Right lobe of liver (tissue), 4 donors: ENCODE measurements at regions not wholly inside any gene's neighbourhood (a gene's known extent, or its start where the extent isn't known, plus 50 kb on each side); places are given as distances from the start of the nearest gene placed in this dataset.

Experiments used
- CTCF ChIP-seq, 4 donors: fragments of 200-600 bp in 3 of 4; fragments of 450-650 bp in 1 of 4; IDR thresholded peaks; one replicate each; pipeline versions ENCODE4 v1.5.1 to v1.8.0; 2016 to 2022; ENCODE audit warnings: antibody characterized with exemption in 4 of 4, mild to moderate bottlenecking in 2 of 4
- POLR2A ChIP-seq: fragments of 450-650 bp; IDR thresholded peaks from one replicate; pipeline ENCODE4 v1.6.1; 2017; ENCODE audit warnings: antibody characterized with exemption, mild to moderate bottlenecking
- donor health status: DM: no; HTN: no; CAD: no.
- donor health status: DM: no; HTN: no; CAD: no.
- donor health status: DM: no; HTN: yes; CAD: no.

GRCh38 chr6:144702781-144703180, 417.6 kb downstream of the UTRN start:
- TF ChIP-seq CTCF (IDR thresholded peaks at IDR 0.05), result no peak
- TF ChIP-seq POLR2A, result no peak
